Mammary epithelial cell (primary cell): ENCODE measurements at regions not wholly inside any gene's neighbourhood (a gene's known extent, or its start where the extent isn't known, plus 50 kb on each side); places are given as distances from the start of the nearest gene placed in this dataset.

Experiments used
- EZH2 ChIP-seq: IDR thresholded peaks from 2 replicates; pipeline ENCODE4 v1.6.1; 2012; ENCODE audit warnings: low read length, inconsistent platforms, borderline replicate concordance
- TF ChIP-seq, protein P1 (sequence below), 2 donors: IDR thresholded peaks in 1 of 2; conservative IDR thresholded peaks in 1 of 2; 2 replicates each; pipeline ENCODE4 v1.5.1; 2011 to 2012; ENCODE audit warnings: inconsistent platforms in 2 of 2, low read length in 2 of 2, mild to moderate bottlenecking in 2 of 2, control low read depth in 1 of 2, low read depth in 1 of 2; ENCODE audit not compliant: insufficient read depth in 1 of 2; ENCODE audit errors: extremely low read depth in 1 of 2

GRCh38 chr5:168179192-168179593, 112.3 kb upstream of the WWC1 start:
- TF ChIP-seq, protein P1, sequence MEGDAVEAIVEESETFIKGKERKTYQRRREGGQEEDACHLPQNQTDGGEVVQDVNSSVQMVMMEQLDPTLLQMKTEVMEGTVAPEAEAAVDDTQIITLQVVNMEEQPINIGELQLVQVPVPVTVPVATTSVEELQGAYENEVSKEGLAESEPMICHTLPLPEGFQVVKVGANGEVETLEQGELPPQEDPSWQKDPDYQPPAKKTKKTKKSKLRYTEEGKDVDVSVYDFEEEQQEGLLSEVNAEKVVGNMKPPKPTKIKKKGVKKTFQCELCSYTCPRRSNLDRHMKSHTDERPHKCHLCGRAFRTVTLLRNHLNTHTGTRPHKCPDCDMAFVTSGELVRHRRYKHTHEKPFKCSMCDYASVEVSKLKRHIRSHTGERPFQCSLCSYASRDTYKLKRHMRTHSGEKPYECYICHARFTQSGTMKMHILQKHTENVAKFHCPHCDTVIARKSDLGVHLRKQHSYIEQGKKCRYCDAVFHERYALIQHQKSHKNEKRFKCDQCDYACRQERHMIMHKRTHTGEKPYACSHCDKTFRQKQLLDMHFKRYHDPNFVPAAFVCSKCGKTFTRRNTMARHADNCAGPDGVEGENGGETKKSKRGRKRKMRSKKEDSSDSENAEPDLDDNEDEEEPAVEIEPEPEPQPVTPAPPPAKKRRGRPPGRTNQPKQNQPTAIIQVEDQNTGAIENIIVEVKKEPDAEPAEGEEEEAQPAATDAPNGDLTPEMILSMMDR (conservative IDR thresholded peaks at IDR 0.05 in 1 of 2, IDR thresholded peaks at IDR 0.05 in 1 of 2; ENCODE audit: extremely low read depth in 1 of 2, insufficient read depth in 1 of 2, low read depth in 1 of 2, low read length in 2 of 2) = no peak
- no peak for TF ChIP-seq EZH2
